SK-N-MC (cell line): ENCODE measurements at regions not wholly inside any gene's neighbourhood (a gene's known extent, or its start where the extent isn't known, plus 50 kb on each side); places are given as distances from the start of the nearest gene placed in this dataset.

Source experiments
- DNase-seq: peaks from one replicate; pipeline ENCODE4 v3.0.0-alpha.2; 2011; ENCODE audit warnings: low read depth, low spot score
- H3K27ac ChIP-seq: fragments of 200-600 bp; sonication (generic); 2 replicates; pipeline ENCODE4 v1.5.1; 2016; ENCODE audit warnings: mixed run types
- H3K36me3 ChIP-seq: fragments of 200-600 bp; sonication (generic); 2 replicates; pipeline ENCODE4 v1.6.1; 2017; ENCODE audit warnings: antibody characterized with exemption, low read length, mixed read lengths; ENCODE audit not compliant: insufficient read depth
- H3K4me3 ChIP-seq: fragments of 200-600 bp; sonication (generic); 2 replicates; pipeline ENCODE4 v1.5.1; 2016
- H3K9ac ChIP-seq: fragments of 200-600 bp; sonication (generic); 2 replicates; pipeline ENCODE4 v1.8.0; 2017; ENCODE audit warnings: mixed run types, mixed read lengths; ENCODE audit not compliant: insufficient read length
- H3K9me3 ChIP-seq: fragments of 200-600 bp; sonication (generic); 2 replicates; pipeline ENCODE4 v1.6.1; 2017; ENCODE audit warnings: low read depth, mild to moderate bottlenecking, antibody characterized with exemption, low read length, moderate library complexity, mixed read lengths
- EZH2 ChIP-seq: fragments of 200-600 bp; sonication (generic); IDR thresholded peaks from one replicate; pipeline ENCODE4 v1.6.1; 2017; ENCODE audit warnings: antibody characterized with exemption
- FOXP2 ChIP-seq: optimal IDR thresholded peaks from 2 replicates; pipeline ENCODE3; 2011; ENCODE audit warnings: mild to moderate bottlenecking, moderate library complexity; ENCODE audit not compliant: insufficient read depth; ENCODE audit errors: extremely low read length, control extremely low read depth
- POLR2AphosphoS5 ChIP-seq: IDR thresholded peaks from 2 replicates; pipeline ENCODE4 v1.6.1; 2012; ENCODE audit warnings: mild to moderate bottlenecking, low read depth, low read length, borderline replicate concordance

- no peaks in the 10 kb centered on the region for H3K9me3 ChIP-seq
- no peak overlapping the region for H3K4me3 ChIP-seq
- TF ChIP-seq FOXP2 (no peak), POLR2AphosphoS5 (no peak), EZH2 (no peak)
- H3K36me3 ChIP-seq = no peaks in the 10 kb centered on the region
- DNase-seq = no peak
- H3K27ac ChIP-seq = no peak overlapping the region
- no peak overlapping the region for H3K9ac ChIP-seq
Observed at GRCh38 chr1:181284978-181285377, 196.5 kb downstream of the IER5 start.

- H3K36me3 ChIP-seq = no peaks in the 10 kb centered on the region
- H3K9ac ChIP-seq = no peak overlapping the region
Observed at GRCh38 chr1:181295217-181295616, 188.1 kb upstream of the CACNA1E start.

GRCh38 chr1:181296180-181296579 is 187.1 kb upstream of the CACNA1E start:
- Histone ChIP-seq H3K9me3 (no peaks in the 10 kb centered on the region), H3K9ac (no peak overlapping the region), H3K27ac (no peak overlapping the region), H3K36me3 (no peaks in the 10 kb centered on the region), H3K4me3 (no peak overlapping the region)
- no peak for DNase-seq
- TF ChIP-seq FOXP2 = no peak
- no peak for TF ChIP-seq POLR2AphosphoS5
- TF ChIP-seq EZH2 = no peak

More at GRCh38 chr1:181295217-181295616, 188.1 kb upstream of the CACNA1E start:
- Histone ChIP-seq H3K9me3 (no peaks in the 10 kb centered on the region), H3K4me3 (no peak overlapping the region), H3K27ac (no peak overlapping the region)
- TF ChIP-seq POLR2AphosphoS5 = no peak
- no peak for TF ChIP-seq EZH2
- no peak for TF ChIP-seq FOXP2
- DNase-seq = no peak

DNA sequence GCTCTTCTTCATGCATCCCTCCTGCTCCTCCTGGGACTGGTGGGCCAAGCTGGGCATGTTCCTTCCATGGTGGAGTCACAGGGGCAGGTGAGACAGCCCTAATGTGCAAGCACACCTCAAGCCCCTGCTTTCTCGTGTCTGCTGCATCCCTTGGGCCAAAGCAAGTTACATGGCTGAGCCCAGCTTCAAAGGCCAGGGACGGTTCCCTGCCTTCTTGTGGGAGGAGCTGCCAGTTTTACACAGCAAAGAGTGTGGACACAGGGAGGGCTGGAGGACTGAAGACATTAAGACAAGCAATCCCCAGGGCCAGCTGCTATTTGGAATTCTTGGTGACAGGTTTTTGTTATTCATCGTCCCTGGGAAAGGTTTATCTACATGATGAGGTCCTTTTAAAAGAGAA is 175.2 kb upstream of the CACNA1E start:
- H3K9me3 ChIP-seq = no peaks in the 10 kb centered on the region
- H3K36me3 ChIP-seq = no peaks in the 10 kb centered on the region
- TF ChIP-seq POLR2AphosphoS5 (no peak), FOXP2 (no peak), EZH2 (no peak)
- H3K27ac ChIP-seq = no peak overlapping the region
- no peak overlapping the region for H3K4me3 ChIP-seq
- H3K9ac ChIP-seq = no peak overlapping the region
- no peak for DNase-seq

GRCh38 chr1:181310560-181310959 is 172.8 kb upstream of the CACNA1E start:
- Histone ChIP-seq H3K9me3 (no peaks in the 10 kb centered on the region), H3K9ac (no peak overlapping the region), H3K4me3 (no peak overlapping the region), H3K36me3 (no peaks in the 10 kb centered on the region), H3K27ac (no peak overlapping the region)
- no peak for DNase-seq
- TF ChIP-seq POLR2AphosphoS5 = no peak
- no peak for TF ChIP-seq EZH2
- no peak for TF ChIP-seq FOXP2

DNA sequence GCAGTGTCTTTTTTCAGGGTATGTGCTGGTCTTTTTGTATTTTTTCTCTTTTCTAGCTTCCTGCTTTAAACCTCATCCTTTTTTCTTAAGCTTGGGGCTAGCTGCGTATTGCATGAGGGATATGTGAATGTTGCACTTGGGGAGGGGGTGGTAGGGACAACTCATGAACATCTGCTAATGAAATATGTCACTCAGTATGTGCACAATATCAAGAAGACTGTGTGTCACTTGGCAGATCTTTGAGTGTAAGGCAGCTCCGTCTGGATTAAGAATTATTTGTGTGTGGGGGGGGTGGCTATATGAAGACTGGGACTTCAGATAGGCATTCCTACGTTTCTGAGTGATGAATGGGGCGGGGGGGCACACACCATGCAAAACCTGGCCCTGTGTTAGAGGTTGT is 170.4 kb upstream of the CACNA1E start:
- Histone ChIP-seq H3K4me3 (no peak overlapping the region), H3K9me3 (no peaks in the 10 kb centered on the region), H3K36me3 (no peaks in the 10 kb centered on the region), H3K9ac (no peak overlapping the region), H3K27ac (no peak overlapping the region)
- no peak for DNase-seq
- TF ChIP-seq POLR2AphosphoS5 = no peak
- TF ChIP-seq FOXP2 = no peak
- TF ChIP-seq EZH2 = no peak

DNA sequence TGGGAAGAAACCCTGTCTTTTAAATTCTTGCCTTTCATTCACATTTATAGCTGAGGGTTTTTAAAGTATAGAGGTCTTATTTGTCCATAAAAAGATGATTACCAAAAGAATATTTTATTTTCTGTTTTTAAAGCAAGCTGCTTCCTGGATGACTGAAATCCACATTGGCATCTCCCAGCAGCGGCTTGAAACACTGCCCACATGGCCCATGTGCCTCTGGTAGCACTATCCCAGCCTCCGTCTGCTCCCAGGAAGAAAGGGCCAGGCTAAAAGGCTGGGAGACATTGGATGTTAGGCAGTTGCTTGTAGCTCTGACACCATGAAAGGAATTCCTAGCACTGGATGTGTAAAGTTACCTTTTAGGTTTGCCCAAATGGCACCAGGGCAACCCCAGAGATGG is 169.9 kb upstream of the CACNA1E start:
- Histone ChIP-seq H3K9me3 (no peaks in the 10 kb centered on the region), H3K27ac (no peak overlapping the region), H3K36me3 (no peaks in the 10 kb centered on the region), H3K9ac (no peak overlapping the region), H3K4me3 (no peak overlapping the region)
- TF ChIP-seq EZH2 (no peak), FOXP2 (no peak), POLR2AphosphoS5 (no peak)
- no peak for DNase-seq

- TF ChIP-seq POLR2AphosphoS5 (no peak), FOXP2 (no peak), EZH2 (no peak)
- no peak for DNase-seq
- no peak overlapping the region for H3K9ac ChIP-seq
- no peak overlapping the region for H3K4me3 ChIP-seq
- H3K36me3 ChIP-seq = no peaks in the 10 kb centered on the region
- no peaks in the 10 kb centered on the region for H3K9me3 ChIP-seq
- no peak overlapping the region for H3K27ac ChIP-seq
Observed at GRCh38 chr1:181314010-181314409, 169.3 kb upstream of the CACNA1E start.

DNA sequence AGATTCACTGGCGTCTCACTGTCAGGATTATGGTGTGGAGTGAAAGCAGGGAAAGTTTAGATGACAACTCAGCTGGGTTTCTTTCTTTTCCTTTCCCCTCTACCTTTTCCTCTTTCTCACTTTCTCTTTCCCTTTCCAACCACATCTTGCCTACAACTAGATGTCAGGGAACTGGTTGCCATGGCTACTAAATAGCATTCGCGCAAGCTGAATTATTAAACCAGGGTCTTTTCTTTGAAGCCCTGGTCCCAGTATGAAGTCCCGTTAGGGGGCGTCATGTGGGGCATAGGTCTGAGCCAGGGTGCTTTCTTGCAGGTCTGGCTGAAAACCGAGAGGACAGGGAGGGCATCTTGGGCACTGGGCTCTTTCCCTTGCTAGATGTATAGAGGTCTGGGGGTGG is 168.4 kb upstream of the CACNA1E start:
- no peak for DNase-seq
- no peak overlapping the region for H3K27ac ChIP-seq
- H3K9ac ChIP-seq = no peak overlapping the region
- H3K4me3 ChIP-seq = no peak overlapping the region
- H3K9me3 ChIP-seq = no peaks in the 10 kb centered on the region
- TF ChIP-seq EZH2 = no peak
- no peaks in the 10 kb centered on the region for H3K36me3 ChIP-seq
